Activated CD4-positive, CD25-positive, alpha-beta regulatory T cell treated with anti-CD3 and anti-CD28 coated beads, Interleukin-2, amount 50 U/mL, for 24 hours (primary cell): ENCODE measurements at regions not wholly inside any gene's neighbourhood (a gene's known extent, or its start where the extent isn't known, plus 50 kb on each side); places are given as distances from the start of the nearest gene placed in this dataset.
"Not testable (repeated sequence)": the region's sequence is repeated elsewhere in the genome, so short reads cannot be mapped to it uniquely, and the experiment has no call there.

ENCODE experiments used
- ATAC-seq, 2 donors: fragments of 150-1000 bp; cut with Tn5 transposase; one replicate each; pipeline ENCODE4 v1.10.0; 2021; ENCODE audit warnings: mild to moderate bottlenecking in 1 of 2, moderate library complexity in 1 of 2

GRCh38 chr2:198909525-198910267 lies 548.0 kb downstream of the SATB2 start:
- ATAC-seq: no peak

- ATAC-seq: no peak
Observed at GRCh38 chr2:198905881-198906612, 551.7 kb downstream of the SATB2 start.

- ATAC-seq: no peak
Observed at GRCh38 chr2:198901894-198902293, 555.8 kb downstream of the SATB2 start.

GRCh38 chr2:198900141-198900540 lies 557.6 kb downstream of the SATB2 start:
- no peak for ATAC-seq

GRCh38 chr2:198890490-198890889 lies 567.2 kb downstream of the SATB2 start:
- ATAC-seq: no peak

- no peak for ATAC-seq
Observed at GRCh38 chr2:198883604-198884003, 574.1 kb downstream of the SATB2 start.

GRCh38 chr2:198880986-198881385 lies 576.8 kb downstream of the SATB2 start:
- ATAC-seq: no peak

GRCh38 chr2:198880421-198880820 lies 577.3 kb downstream of the SATB2 start:
- ATAC-seq: no peak

- no peak for ATAC-seq
Observed at GRCh38 chr2:198874472-198874858, 583.3 kb downstream of the SATB2 start.

- no peak for ATAC-seq
Observed at GRCh38 chr2:198873503-198874471, 584.0 kb downstream of the SATB2 start.

- ATAC-seq: no peak
Observed at GRCh38 chr2:198863655-198864054, 594.1 kb downstream of the SATB2 start.

GRCh38 chr2:198861080-198861479 lies 596.7 kb downstream of the SATB2 start:
- no peak for ATAC-seq

- ATAC-seq: no peak
Observed at GRCh38 chr2:198857246-198857645, 600.5 kb downstream of the SATB2 start.

- ATAC-seq: not testable (repeated sequence)
Observed at GRCh38 chr2:198855746-198856145, 602.0 kb downstream of the SATB2 start.

- no peak for ATAC-seq
Observed at GRCh38 chr2:198852248-198852647, 605.5 kb downstream of the SATB2 start.

GRCh38 chr2:198825534-198825933 lies 632.2 kb downstream of the SATB2 start:
- ATAC-seq: no peak

GRCh38 chr2:198817536-198817935 lies 640.2 kb downstream of the SATB2 start:
- ATAC-seq: no peak

GRCh38 chr2:198815626-198816025 lies 642.1 kb downstream of the SATB2 start:
- no peak for ATAC-seq

- no peak for ATAC-seq
Observed at GRCh38 chr2:198811198-198811597, 646.5 kb downstream of the SATB2 start.

- ATAC-seq: no peak
Observed at GRCh38 chr2:198809976-198810375, 647.8 kb downstream of the SATB2 start.

GRCh38 chr2:198807131-198807530 lies 650.6 kb downstream of the SATB2 start:
- ATAC-seq: no peak

GRCh38 chr2:198795419-198795818 lies 662.3 kb downstream of the SATB2 start:
- no peak for ATAC-seq

- no peak for ATAC-seq
Observed at GRCh38 chr2:198791623-198792022, 666.1 kb downstream of the SATB2 start.
